ENCODE measurements at regions not wholly inside any gene's neighbourhood (a gene's known extent, or its start where the extent isn't known, plus 50 kb on each side); places are given as distances from the start of the nearest gene placed in this dataset.
"Not testable (repeated sequence)": the region's sequence is repeated elsewhere in the genome, so short reads cannot be mapped to it uniquely, and the experiment has no call there.

- H2AFZ ChIP-seq; H3K4me3 ChIP-seq; H3K9me2 ChIP-seq (replicated peaks; ENCODE audit: insufficient read depth); H3K4me1 ChIP-seq (ENCODE audit: insufficient read depth); H3K27me3 ChIP-seq; H3K9me3 ChIP-seq (ENCODE audit: low read depth); H3K4me2 ChIP-seq; H3K36me3 ChIP-seq (replicated peaks; ENCODE audit: insufficient read depth, low read depth); DNase-seq (ENCODE audit: low spot score); H3K79me2 ChIP-seq; H3K27ac ChIP-seq; H4K20me1 ChIP-seq (ENCODE audit: insufficient read depth, poor library complexity, severe bottlenecking): not testable (repeated sequence)
- 91% methylated on average over 2 of the region's 2 CpGs for WGBS (ENCODE audit: low lambda C conversion rate, missing lambda C conversion rate)
Measured at GRCh38 chr21:27912133-27912532, 945.2 kb upstream of the ADAMTS5 start.

- not testable (repeated sequence) for H3K4me3 ChIP-seq; H3K27me3 ChIP-seq; DNase-seq (ENCODE audit: low spot score); H4K20me1 ChIP-seq (ENCODE audit: insufficient read depth, poor library complexity, severe bottlenecking); H3K27ac ChIP-seq; H2AFZ ChIP-seq; H3K9me3 ChIP-seq (ENCODE audit: low read depth); H3K36me3 ChIP-seq (replicated peaks; ENCODE audit: insufficient read depth, low read depth); H3K9me2 ChIP-seq (replicated peaks; ENCODE audit: insufficient read depth); H3K4me1 ChIP-seq (ENCODE audit: insufficient read depth); H3K79me2 ChIP-seq; H3K4me2 ChIP-seq
Measured at GRCh38 chr21:27909487-27909886, 942.6 kb upstream of the ADAMTS5 start.

- H3K4me3 ChIP-seq; H3K4me2 ChIP-seq; H3K9me3 ChIP-seq (ENCODE audit: low read depth); H4K20me1 ChIP-seq (ENCODE audit: insufficient read depth, poor library complexity, severe bottlenecking); H3K36me3 ChIP-seq (replicated peaks; ENCODE audit: insufficient read depth, low read depth); H3K4me1 ChIP-seq (ENCODE audit: insufficient read depth); DNase-seq (ENCODE audit: low spot score); H3K27me3 ChIP-seq; H2AFZ ChIP-seq; H3K9me2 ChIP-seq (replicated peaks; ENCODE audit: insufficient read depth); H3K27ac ChIP-seq; H3K79me2 ChIP-seq: not testable (repeated sequence)
- 91% methylated on average over 4 of the region's 4 CpGs for WGBS (ENCODE audit: low lambda C conversion rate, missing lambda C conversion rate)
Measured at GRCh38 chr21:27908816-27909215, 941.9 kb upstream of the ADAMTS5 start.

GRCh38 chr21:27902904-27903303, 936.0 kb upstream of the ADAMTS5 start:
- not testable (repeated sequence) for H3K4me1 ChIP-seq (ENCODE audit: insufficient read depth); H3K9me2 ChIP-seq (replicated peaks; ENCODE audit: insufficient read depth); H3K27me3 ChIP-seq; H3K9me3 ChIP-seq (ENCODE audit: low read depth); H4K20me1 ChIP-seq (ENCODE audit: insufficient read depth, poor library complexity, severe bottlenecking); H3K27ac ChIP-seq; H3K79me2 ChIP-seq; H3K4me3 ChIP-seq; H2AFZ ChIP-seq; H3K4me2 ChIP-seq; DNase-seq (ENCODE audit: low spot score); H3K36me3 ChIP-seq (replicated peaks; ENCODE audit: insufficient read depth, low read depth)
- 88% methylated on average over 2 of the region's 2 CpGs for WGBS (ENCODE audit: low lambda C conversion rate, missing lambda C conversion rate)

GRCh38 chr21:27893619-27894018, 926.7 kb upstream of the ADAMTS5 start:
- not testable (repeated sequence) for H3K27me3 ChIP-seq; H3K4me3 ChIP-seq; H3K4me1 ChIP-seq (ENCODE audit: insufficient read depth); DNase-seq (ENCODE audit: low spot score); H3K9me2 ChIP-seq (replicated peaks; ENCODE audit: insufficient read depth); H2AFZ ChIP-seq; H4K20me1 ChIP-seq (ENCODE audit: insufficient read depth, poor library complexity, severe bottlenecking); H3K36me3 ChIP-seq (replicated peaks; ENCODE audit: insufficient read depth, low read depth); H3K9me3 ChIP-seq (ENCODE audit: low read depth); H3K4me2 ChIP-seq; H3K79me2 ChIP-seq; H3K27ac ChIP-seq
- 98% methylated on average over 2 of the region's 3 CpGs for WGBS (ENCODE audit: low lambda C conversion rate, missing lambda C conversion rate)

GRCh38 chr21:27891495-27891894, 924.6 kb upstream of the ADAMTS5 start:
- H3K4me3 ChIP-seq; DNase-seq (ENCODE audit: low spot score); H2AFZ ChIP-seq; H3K9me2 ChIP-seq (replicated peaks; ENCODE audit: insufficient read depth); H3K4me2 ChIP-seq; H3K4me1 ChIP-seq (ENCODE audit: insufficient read depth); H4K20me1 ChIP-seq (ENCODE audit: insufficient read depth, poor library complexity, severe bottlenecking); H3K36me3 ChIP-seq (replicated peaks; ENCODE audit: insufficient read depth, low read depth); H3K27me3 ChIP-seq; H3K27ac ChIP-seq; H3K79me2 ChIP-seq; H3K9me3 ChIP-seq (ENCODE audit: low read depth): not testable (repeated sequence)
- WGBS (ENCODE audit: low lambda C conversion rate, missing lambda C conversion rate): 77% methylated on average over 4 of the region's 4 CpGs

- WGBS (ENCODE audit: low lambda C conversion rate, missing lambda C conversion rate): 89% methylated on average over 1 of the region's 1 CpG
Measured at GRCh38 chr21:27887808-27888455, 921.0 kb upstream of the ADAMTS5 start.

More at GRCh38 chr21:27887808-27888455, 921.0 kb upstream of the ADAMTS5 start:
- H3K9me3 ChIP-seq (ENCODE audit: low read depth); H3K79me2 ChIP-seq; H2AFZ ChIP-seq; H3K27me3 ChIP-seq; H3K4me3 ChIP-seq; H4K20me1 ChIP-seq (ENCODE audit: insufficient read depth, poor library complexity, severe bottlenecking); H3K9me2 ChIP-seq (replicated peaks; ENCODE audit: insufficient read depth); DNase-seq (ENCODE audit: low spot score); H3K4me2 ChIP-seq; H3K36me3 ChIP-seq (replicated peaks; ENCODE audit: insufficient read depth, low read depth); H3K27ac ChIP-seq; H3K4me1 ChIP-seq (ENCODE audit: insufficient read depth): not testable (repeated sequence)
